A549 (cell line): ENCODE measurements at regions not wholly inside any gene's neighbourhood (a gene's known extent, or its start where the extent isn't known, plus 50 kb on each side); places are given as distances from the start of the nearest gene placed in this dataset.
"Not testable (repeated sequence)": the region's sequence is repeated elsewhere in the genome, so short reads cannot be mapped to it uniquely, and the experiment has no call there.

Source experiments
- ATAC-seq, 2 experiments: fragments of 200-7000 bp in 1 of 2; fragments of >200 bp in 1 of 2; cut with Nextera tagmentation in 1 of 2; cut with Tn5 transposase in 1 of 2; 3 replicates each; pipeline versions ENCODE4 v1.8.0 to v1.9.1; 2018 to 2020; ENCODE audit warnings: mild to moderate bottlenecking in 1 of 2, moderate library complexity in 1 of 2
- CTCF ChIA-PET: fragments of 300-600 bp; sonication (Branson Sonifier 250); formaldehyde crosslinking; extraction: SDS; loops from one replicate; lab custom pipeline; 2021; ENCODE audit warnings: antibody characterized with exemption, inconsistent platforms; lab: Yijun Ruan, JAX
- POLR2A ChIA-PET: fragments of 350-600 bp; formaldehyde crosslinking; extraction: SDS; loops from one replicate; lab custom pipeline; 2021; ENCODE audit warnings: antibody characterized with exemption, inconsistent platforms; lab: Yijun Ruan, JAX
- DNase-seq, 2 experiments: peaks; one replicate each; pipeline versions ENCODE4 v3.0.0 to v3.0.0-alpha.2; 2011 to 2016; ENCODE audit warnings: low read depth in 1 of 2, low spot score in 1 of 2
- FAIRE-seq: peaks from 2 replicates; lab custom pipeline; 2011; peaks lifted over from hg19 to GRCh38; lab: Jason Lieb, UNC
- H3K27ac ChIP-seq, 2 experiments: fragments of >200 bp; sonication (Bioruptor Twin); formaldehyde crosslinking; 3 replicates each; pipeline ENCODE4 v1.5.1; 2016 to 2017
- H3K4me1 ChIP-seq: fragments of >200 bp; sonication (Bioruptor Twin); formaldehyde crosslinking; 3 replicates; pipeline ENCODE4 v1.6.1; 2016
- H3K4me2 ChIP-seq: fragments of >200 bp; sonication (Bioruptor Twin); formaldehyde crosslinking; 3 replicates; pipeline ENCODE4 v1.6.1; 2016
- H3K4me3 ChIP-seq: fragments of >200 bp; sonication (Bioruptor Twin); formaldehyde crosslinking; 3 replicates; pipeline ENCODE4 v1.5.1; 2016
- H3K9me3 ChIP-seq: fragments of >200 bp; sonication (Bioruptor Twin); formaldehyde crosslinking; 3 replicates; pipeline ENCODE4 v1.6.1; 2016
- BHLHE40 ChIP-seq: IDR thresholded peaks from 2 replicates; pipeline ENCODE4 v1.6.1; 2012; ENCODE audit warnings: low read depth, low read length, inconsistent platforms
- ESRRA ChIP-seq: fragments of 150-350 bp; IDR thresholded peaks from 2 replicates; pipeline ENCODE4 v1.6.1; 2014; ENCODE audit warnings: mild to moderate bottlenecking, low read length, borderline replicate concordance
- HOXB13 ChIP-seq: fragments of 250-450 bp; sonication (Bioruptor Pico); IDR thresholded peaks from 2 replicates; pipeline ENCODE4 v1.5.0; 2020; ENCODE audit warnings: low read depth, mild to moderate bottlenecking, moderate library complexity
- HOXB5 ChIP-seq: fragments of 250-450 bp; sonication (Bioruptor Pico); IDR thresholded peaks from 2 replicates; pipeline ENCODE4 v1.5.0; 2020; ENCODE audit warnings: mild to moderate bottlenecking, moderate library complexity
- JUN ChIP-seq, 2 experiments: fragments of >200 bp; sonication (Bioruptor Twin); formaldehyde crosslinking; IDR thresholded peaks; 2 replicates in 1 of 2; 3 replicates in 1 of 2; pipeline ENCODE4 v1.6.1; 2016 to 2017
- MAFK ChIP-seq: fragments of 450-650 bp; IDR thresholded peaks from 2 replicates; pipeline ENCODE4 v1.6.1; 2014; ENCODE audit not compliant: partially characterized antibody
- MAZ ChIP-seq: fragments of 150-350 bp; IDR thresholded peaks from 2 replicates; pipeline ENCODE4 v1.6.1; 2014; ENCODE audit warnings: antibody characterized with exemption, low read depth, low read length, borderline replicate concordance
- POLR2AphosphoS2 ChIP-seq: conservative IDR thresholded peaks from 2 replicates; pipeline ENCODE4 v1.6.1; 2012; ENCODE audit warnings: low read length, improper control_type of control experiment, inconsistent platforms
- RAD21 ChIP-seq, 2 experiments: fragments of >200 bp in 1 of 2; sonication (Bioruptor Twin) in 1 of 2; formaldehyde crosslinking in 1 of 2; IDR thresholded peaks in 1 of 2; conservative IDR thresholded peaks in 1 of 2; 2 replicates in 1 of 2; 3 replicates in 1 of 2; pipeline ENCODE4 v1.6.1; 2012 to 2018; ENCODE audit warnings: inconsistent platforms in 1 of 2
- RCOR1 ChIP-seq: fragments of 150-350 bp; IDR thresholded peaks from 2 replicates; pipeline ENCODE4 v1.6.1; 2014; ENCODE audit warnings: antibody characterized with exemption, low read length, low read depth
- SMC3 ChIP-seq: fragments of >200 bp; sonication (Bioruptor Twin); formaldehyde crosslinking; IDR thresholded peaks from 3 replicates; pipeline ENCODE4 v1.6.1; 2018; ENCODE audit warnings: inconsistent platforms
- ZC3H11A ChIP-seq: fragments of 450-650 bp; IDR thresholded peaks from 2 replicates; pipeline ENCODE4 v1.6.1; 2014; ENCODE audit warnings: antibody characterized with exemption, mild to moderate bottlenecking
- ZNF302 ChIP-seq: fragments of 250-450 bp; sonication (Bioruptor Pico); IDR thresholded peaks from 2 replicates; pipeline ENCODE4 v1.9.0; 2021; ENCODE audit warnings: inconsistent platforms, mild to moderate bottlenecking, moderate library complexity
- WGBS: methylation state at CpG from one replicate; pipeline ENCODE4 v1.1.6; 2017; ENCODE audit errors: missing lambda C conversion rate; 5-methylcytosine and 5-hydroxymethylcytosine counted together
- TF ChIP-seq, protein P1 (sequence below): IDR thresholded peaks from 2 replicates; pipeline ENCODE4 v1.6.1; 2012
- TF ChIP-seq, protein P2 (sequence below): fragments of 150-350 bp; IDR thresholded peaks from 2 replicates; pipeline ENCODE4 v1.6.1; 2014; ENCODE audit warnings: low read depth, mild to moderate bottlenecking, low read length
- TF ChIP-seq, protein P3 (sequence below): IDR thresholded peaks from 2 replicates; pipeline ENCODE4 v1.6.1; 2012

DNA sequence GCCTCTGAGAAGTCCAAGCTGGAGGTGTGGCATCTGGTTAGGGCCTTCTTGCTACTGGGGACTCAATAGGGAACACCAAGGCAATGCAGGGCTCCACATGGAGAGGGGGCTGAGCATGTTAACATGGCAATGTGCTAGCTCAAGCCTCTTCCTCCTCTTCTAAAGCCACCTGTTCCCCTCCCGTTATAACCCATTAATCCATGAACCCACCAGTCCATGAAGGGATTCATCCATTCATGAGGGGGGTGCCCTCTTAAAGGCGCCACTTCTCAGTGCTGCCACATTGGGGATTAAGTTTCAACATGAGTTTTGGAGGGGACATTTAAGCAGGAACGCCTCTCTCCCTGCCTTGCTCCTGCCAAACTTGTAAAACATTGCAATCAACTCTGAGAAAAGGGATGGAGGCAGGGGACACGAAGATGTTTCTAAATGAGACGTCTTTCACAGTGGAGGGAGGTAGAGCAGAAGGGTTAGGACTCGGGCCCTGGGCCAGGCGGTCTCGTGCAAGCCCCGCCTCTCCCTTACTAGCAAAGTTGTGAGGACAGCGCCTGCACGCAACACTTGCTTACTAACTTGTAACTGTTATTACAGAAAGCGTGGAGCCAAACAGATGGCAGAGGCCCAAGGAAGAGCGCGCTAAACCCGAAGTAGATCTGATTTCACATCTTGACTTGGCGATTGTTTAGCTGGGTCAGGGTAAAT lies 118.2 kb upstream of the ZNF516 start:
- TF ChIP-seq ESRRA (no peak), HOXB5 (no peak), SMC3 (no peak), BHLHE40 (no peak), ZNF302 (CRISPR knock-in tag) (no peak), RAD21 (conservative IDR thresholded peaks at IDR 0.05 in 1 of 2, IDR thresholded peaks at IDR 0.05 in 1 of 2) (no peak), MAZ (no peak), HOXB13 (CRISPR knock-in tag) (no peak), JUN (IDR thresholded peaks at IDR 0.05) (no peak), RCOR1 (no peak), ZC3H11A (no peak)
- TF ChIP-seq, protein P1, sequence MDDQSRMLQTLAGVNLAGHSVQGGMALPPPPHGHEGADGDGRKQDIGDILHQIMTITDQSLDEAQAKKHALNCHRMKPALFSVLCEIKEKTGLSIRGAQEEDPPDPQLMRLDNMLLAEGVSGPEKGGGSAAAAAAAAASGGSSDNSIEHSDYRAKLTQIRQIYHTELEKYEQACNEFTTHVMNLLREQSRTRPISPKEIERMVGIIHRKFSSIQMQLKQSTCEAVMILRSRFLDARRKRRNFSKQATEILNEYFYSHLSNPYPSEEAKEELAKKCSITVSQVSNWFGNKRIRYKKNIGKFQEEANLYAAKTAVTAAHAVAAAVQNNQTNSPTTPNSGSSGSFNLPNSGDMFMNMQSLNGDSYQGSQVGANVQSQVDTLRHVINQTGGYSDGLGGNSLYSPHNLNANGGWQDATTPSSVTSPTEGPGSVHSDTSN, result no peak
- TF ChIP-seq, protein P2, sequence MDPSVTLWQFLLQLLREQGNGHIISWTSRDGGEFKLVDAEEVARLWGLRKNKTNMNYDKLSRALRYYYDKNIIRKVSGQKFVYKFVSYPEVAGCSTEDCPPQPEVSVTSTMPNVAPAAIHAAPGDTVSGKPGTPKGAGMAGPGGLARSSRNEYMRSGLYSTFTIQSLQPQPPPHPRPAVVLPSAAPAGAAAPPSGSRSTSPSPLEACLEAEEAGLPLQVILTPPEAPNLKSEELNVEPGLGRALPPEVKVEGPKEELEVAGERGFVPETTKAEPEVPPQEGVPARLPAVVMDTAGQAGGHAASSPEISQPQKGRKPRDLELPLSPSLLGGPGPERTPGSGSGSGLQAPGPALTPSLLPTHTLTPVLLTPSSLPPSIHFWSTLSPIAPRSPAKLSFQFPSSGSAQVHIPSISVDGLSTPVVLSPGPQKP, result no peak
- TF ChIP-seq, protein P3, sequence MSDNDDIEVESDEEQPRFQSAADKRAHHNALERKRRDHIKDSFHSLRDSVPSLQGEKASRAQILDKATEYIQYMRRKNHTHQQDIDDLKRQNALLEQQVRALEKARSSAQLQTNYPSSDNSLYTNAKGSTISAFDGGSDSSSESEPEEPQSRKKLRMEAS, result no peak
- TF ChIP-seq, all 56 proteins: peak for 0
- DNase-seq, result no peak
- no peaks in the 10 kb centered on the region for H3K4me1 ChIP-seq
- ChIA-PET POLR2A (no interaction called here), CTCF (no interaction called here)
- no peak for ATAC-seq
- H3K9me3 ChIP-seq, result no peaks in the 10 kb centered on the region
- no peak overlapping the region for H3K27ac ChIP-seq
- no peak overlapping the region for H3K4me3 ChIP-seq
- no peak overlapping the region for H3K4me2 ChIP-seq
- WGBS, result 74% methylated on average over 16 of the region's 16 CpGs
- no peak for FAIRE-seq

DNA sequence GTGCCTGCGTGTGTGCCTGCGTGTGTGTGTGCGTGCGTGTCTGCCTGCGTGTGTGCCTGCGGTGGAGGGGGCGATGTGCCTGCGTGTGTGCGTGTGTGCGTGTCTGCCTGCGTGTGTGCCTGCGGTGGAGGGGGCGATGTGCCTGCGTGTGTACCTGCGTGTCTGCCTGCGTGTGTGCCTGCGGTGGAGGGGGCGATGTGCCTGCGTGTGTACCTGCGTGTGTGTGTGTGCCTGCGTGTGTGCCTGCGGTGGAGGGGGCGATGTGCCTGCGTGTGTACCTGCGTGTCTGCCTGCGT lies 116.7 kb upstream of the ZNF516 start:
- WGBS, result 79% methylated on average over 9 of the region's 26 CpGs
- H3K27ac ChIP-seq, H3K4me1 ChIP-seq, FAIRE-seq, H3K4me3 ChIP-seq, POLR2A ChIA-PET, DNase-seq, H3K9me3 ChIP-seq, ATAC-seq: not testable (repeated sequence)
- peak overlapping the region; percentile 51; the same call in 2 of the 3 replicates for H3K4me2 ChIP-seq
- CTCF ChIA-PET, result interaction anchor here (0.6 kb wide), 2 partner anchors 289 to 307 kb away, joined by 3 read pairs; no protein-coding TSS in a partner anchor

DNA sequence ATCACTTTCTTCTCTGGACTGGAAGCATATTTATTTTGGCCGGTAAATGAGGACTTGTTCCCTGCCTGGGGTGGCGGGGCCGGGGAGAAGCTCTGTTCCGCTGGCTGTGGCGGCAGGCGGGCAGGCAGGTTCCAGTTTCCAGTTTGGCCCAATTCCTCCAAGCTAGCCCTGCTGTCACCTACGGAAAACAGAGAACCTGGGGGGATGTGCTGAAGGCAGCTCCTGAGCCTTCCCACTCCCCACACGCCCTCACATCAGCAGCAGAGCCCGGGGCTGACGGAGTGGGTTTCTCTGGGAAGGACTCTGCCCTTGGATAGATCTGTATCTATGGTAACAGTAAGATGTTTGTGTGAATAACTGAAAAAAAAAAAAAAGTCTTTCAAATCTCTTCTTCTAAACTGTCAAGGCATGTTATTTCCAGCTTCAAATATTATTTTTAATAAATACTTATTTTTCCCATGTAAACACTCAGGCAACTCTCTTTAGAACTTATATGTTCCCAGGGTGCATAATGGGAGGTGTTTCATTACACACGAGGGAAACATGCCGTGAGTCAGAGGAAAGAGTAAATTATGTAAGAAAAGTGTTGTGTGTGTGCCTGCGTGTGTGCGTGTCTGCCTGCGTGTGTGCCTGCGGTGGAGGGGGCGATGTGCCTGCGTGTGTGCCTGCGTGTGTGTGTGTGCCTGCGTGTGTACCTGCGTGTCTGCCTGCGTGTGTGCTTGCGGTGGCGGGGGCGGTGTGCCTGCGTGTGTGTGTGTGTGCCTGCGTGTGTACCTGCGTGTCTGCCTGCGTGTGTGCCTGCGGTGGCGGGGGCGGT lies 116.1 kb upstream of the ZNF516 start:
- ATAC-seq (peak; percentile 47 to 58; a peak in 5 of 6 replicates), DNase-seq (no peak), FAIRE-seq (no peak)
- no peaks in the 10 kb centered on the region for H3K4me1 ChIP-seq
- no peaks in the 10 kb centered on the region for H3K9me3 ChIP-seq
- WGBS, result 42% methylated on average over 23 of the region's 32 CpGs
- ChIA-PET CTCF (interaction anchor here (0.6 kb wide), 2 partner anchors 289 to 307 kb away, joined by 3 read pairs; no protein-coding TSS in a partner anchor), POLR2A (no interaction called here)
- no peak overlapping the region for H3K4me3 ChIP-seq
- H3K4me2 ChIP-seq, result peak overlapping the region; percentile 51
- no peak for TF ChIP-seq POLR2AphosphoS2
- H3K27ac ChIP-seq, result no peak overlapping the region

DNA sequence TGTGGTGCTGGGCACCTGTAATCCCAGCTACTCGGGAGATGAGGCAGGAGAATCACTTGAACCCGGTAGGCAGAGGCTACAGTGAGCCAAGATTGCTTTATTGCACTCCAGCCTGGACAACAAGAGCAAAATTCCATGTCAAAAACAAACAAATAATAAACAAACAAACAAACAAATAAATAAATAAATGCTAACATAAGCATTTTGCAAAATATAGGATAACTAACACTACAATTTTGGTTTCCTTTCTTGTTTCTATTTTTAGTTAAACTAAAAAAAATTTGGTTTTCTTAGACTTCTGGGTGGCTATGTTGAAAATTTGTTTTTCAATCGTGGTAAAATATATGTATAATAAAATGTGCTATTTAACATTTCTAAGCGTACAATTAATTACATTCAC lies 115.0 kb upstream of the ZNF516 start:
- WGBS, result 58% methylated on average over 4 of the region's 4 CpGs
- no peak for DNase-seq
- Histone ChIP-seq H3K4me3 (no peak overlapping the region), H3K27ac (no peak overlapping the region), H3K4me2 (no peak overlapping the region), H3K4me1 (no peaks in the 10 kb centered on the region), H3K9me3 (no peaks in the 10 kb centered on the region)
- no peak for FAIRE-seq
- ATAC-seq, result no peak
- ChIA-PET POLR2A (no interaction called here), CTCF (no interaction called here)
- TF ChIP-seq MAFK, result peak; percentile 48
- no peak for TF ChIP-seq RAD21 (conservative IDR thresholded peaks at IDR 0.05 in 1 of 2, IDR thresholded peaks at IDR 0.05 in 1 of 2)
- TF ChIP-seq, all 56 proteins: peak for 1
